ENCODE measurements at regions not wholly inside any gene's neighbourhood (a gene's known extent, or its start where the extent isn't known, plus 50 kb on each side); places are given as distances from the start of the nearest gene placed in this dataset.
"Not testable (repeated sequence)": the region's sequence is repeated elsewhere in the genome, so short reads cannot be mapped to it uniquely, and the experiment has no call there.

DNA sequence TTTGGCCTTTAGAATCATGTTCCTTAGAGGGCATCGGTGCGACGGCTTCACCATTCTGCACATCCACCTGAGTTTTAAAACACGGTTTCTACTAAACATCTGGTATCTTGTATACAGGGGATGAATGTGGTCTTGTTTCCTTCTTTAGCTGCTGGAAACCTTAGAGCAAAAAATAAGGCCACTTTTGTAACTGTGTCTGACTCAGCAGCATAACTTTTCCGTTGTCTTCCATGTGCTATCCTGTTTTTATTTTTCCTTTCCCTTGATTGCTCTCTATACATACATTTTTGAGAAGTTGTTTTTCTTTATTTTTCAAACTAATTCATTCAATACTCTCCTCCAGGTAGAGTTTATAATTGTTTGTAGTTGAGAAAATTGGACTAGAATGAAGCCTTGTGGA is 108.8 kb upstream of the PCED1B start:
- DNase-seq, result no peak
- Histone ChIP-seq H3K4me3 (no peak overlapping the region), H3K36me3 (ENCODE audit: low read depth, missing control alignments) (no peaks in the 10 kb centered on the region), H3K27ac (no peak overlapping the region), H3K27me3 (no peaks in the 10 kb centered on the region), H3K4me1 (no peaks in the 10 kb centered on the region), H3K9me3 (no peaks in the 10 kb centered on the region)
- intact Hi-C loops (cut with DNase I; ENCODE audit: low total_unique reads), result no loop called here
- TF ChIP-seq POLR2A (IDR thresholded peaks at IDR 0.05), result no peak
- TF ChIP-seq, protein P1, sequence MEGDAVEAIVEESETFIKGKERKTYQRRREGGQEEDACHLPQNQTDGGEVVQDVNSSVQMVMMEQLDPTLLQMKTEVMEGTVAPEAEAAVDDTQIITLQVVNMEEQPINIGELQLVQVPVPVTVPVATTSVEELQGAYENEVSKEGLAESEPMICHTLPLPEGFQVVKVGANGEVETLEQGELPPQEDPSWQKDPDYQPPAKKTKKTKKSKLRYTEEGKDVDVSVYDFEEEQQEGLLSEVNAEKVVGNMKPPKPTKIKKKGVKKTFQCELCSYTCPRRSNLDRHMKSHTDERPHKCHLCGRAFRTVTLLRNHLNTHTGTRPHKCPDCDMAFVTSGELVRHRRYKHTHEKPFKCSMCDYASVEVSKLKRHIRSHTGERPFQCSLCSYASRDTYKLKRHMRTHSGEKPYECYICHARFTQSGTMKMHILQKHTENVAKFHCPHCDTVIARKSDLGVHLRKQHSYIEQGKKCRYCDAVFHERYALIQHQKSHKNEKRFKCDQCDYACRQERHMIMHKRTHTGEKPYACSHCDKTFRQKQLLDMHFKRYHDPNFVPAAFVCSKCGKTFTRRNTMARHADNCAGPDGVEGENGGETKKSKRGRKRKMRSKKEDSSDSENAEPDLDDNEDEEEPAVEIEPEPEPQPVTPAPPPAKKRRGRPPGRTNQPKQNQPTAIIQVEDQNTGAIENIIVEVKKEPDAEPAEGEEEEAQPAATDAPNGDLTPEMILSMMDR (IDR thresholded peaks at IDR 0.05), result no peak
- WGBS, 2 donors, result 93 to 94% methylated on average over 5 of the region's 5 CpGs

DNA sequence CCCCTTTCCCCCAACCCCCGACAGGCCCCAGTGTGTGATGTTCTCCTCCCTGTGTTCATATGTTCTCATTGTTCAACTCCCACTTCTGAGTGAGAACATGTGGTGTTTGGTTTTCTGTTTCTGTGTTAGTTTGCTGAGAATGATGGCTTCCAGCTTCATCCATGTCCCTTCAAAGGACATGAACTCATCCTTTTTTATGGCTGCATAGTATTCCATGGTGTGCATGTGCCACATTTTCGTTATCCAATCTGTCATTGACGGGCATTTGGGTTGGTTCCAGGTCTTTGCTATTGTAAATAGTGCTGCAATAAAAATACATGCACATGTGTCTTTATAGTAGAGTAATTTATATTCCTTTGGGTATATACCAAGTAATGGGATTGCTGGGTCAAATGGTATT is 105.5 kb upstream of the PCED1B start:
- H3K27me3 ChIP-seq; DNase-seq; H3K9me3 ChIP-seq; H3K27ac ChIP-seq; H3K4me1 ChIP-seq; intact Hi-C loops (cut with DNase I; ENCODE audit: low total_unique reads); H3K36me3 ChIP-seq (ENCODE audit: low read depth, missing control alignments); H3K4me3 ChIP-seq: not testable (repeated sequence)
- 90 to 92% methylated on average over 3 of the region's 3 CpGs for WGBS, 2 donors

DNA sequence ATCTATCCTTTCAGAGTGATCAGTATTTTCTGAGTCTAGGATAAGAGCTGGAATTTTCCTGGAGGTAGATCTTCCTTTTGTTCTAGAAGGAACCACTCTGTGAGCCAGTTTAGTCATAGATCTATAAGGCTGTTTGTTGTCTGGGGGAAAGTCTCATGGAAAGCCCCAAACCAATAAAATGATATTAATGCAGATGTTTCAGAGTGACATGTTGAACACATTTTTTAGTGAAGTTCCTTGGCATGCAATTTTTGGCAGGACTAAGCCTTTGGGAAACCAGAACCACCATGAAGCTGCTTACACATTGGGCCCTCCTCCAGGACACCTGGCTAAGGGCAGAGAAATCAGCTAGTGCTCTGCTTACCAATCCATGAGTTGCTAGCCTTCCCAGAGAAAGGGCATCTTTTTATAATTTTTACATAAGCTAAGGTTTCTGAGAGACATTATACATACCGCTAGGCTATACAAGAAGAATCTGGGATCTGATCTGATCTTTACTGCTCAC is 101.5 kb upstream of the PCED1B start:
- intact Hi-C loops (cut with DNase I; ENCODE audit: low total_unique reads), result no loop called here
- H3K27ac ChIP-seq, result no peak overlapping the region
- no peaks in the 10 kb centered on the region for H3K9me3 ChIP-seq
- WGBS, 2 donors, result 79 to 94% methylated on average over 1 of the region's 1 CpG
- no peaks in the 10 kb centered on the region for H3K27me3 ChIP-seq
- no peaks in the 10 kb centered on the region for H3K36me3 ChIP-seq (ENCODE audit: low read depth, missing control alignments)
- no peak for DNase-seq
- TF ChIP-seq, protein P1 (IDR thresholded peaks at IDR 0.05), result no peak
- no peak for TF ChIP-seq POLR2A (IDR thresholded peaks at IDR 0.05)
- no peaks in the 10 kb centered on the region for H3K4me1 ChIP-seq
- H3K4me3 ChIP-seq, result no peak overlapping the region

DNA sequence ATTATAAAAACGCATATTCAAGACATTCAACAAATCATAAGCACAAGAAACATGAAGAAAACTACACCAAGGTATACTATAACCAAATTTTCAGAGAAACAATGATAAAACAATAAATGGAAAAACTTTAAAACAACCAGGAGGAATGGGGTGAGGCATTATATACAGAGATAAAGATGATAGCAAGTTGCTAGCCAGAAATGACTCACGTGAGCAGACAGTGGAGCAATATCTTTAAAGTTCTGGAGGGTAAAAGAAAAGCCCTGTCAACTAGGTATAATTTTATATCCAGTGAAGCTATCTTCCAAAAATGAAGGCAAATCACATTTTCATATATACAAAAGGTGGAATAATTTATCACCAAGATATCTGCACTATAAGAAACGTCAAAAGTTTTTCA is 97.8 kb upstream of the PCED1B start:
- TF ChIP-seq, protein P1 (IDR thresholded peaks at IDR 0.05), result no peak
- TF ChIP-seq POLR2A (IDR thresholded peaks at IDR 0.05), result no peak
- intact Hi-C loops (cut with DNase I; ENCODE audit: low total_unique reads), result no loop called here
- no peaks in the 10 kb centered on the region for H3K9me3 ChIP-seq
- no peaks in the 10 kb centered on the region for H3K4me1 ChIP-seq
- H3K27me3 ChIP-seq, result no peaks in the 10 kb centered on the region
- DNase-seq, result no peak
- H3K4me3 ChIP-seq, result no peak overlapping the region
- 86 to 89% methylated on average over 3 of the region's 3 CpGs for whole genome bisulfite sequencing, 2 donors
- H3K27ac ChIP-seq, result no peak overlapping the region
- no peaks in the 10 kb centered on the region for H3K36me3 ChIP-seq (ENCODE audit: low read depth, missing control alignments)

DNA sequence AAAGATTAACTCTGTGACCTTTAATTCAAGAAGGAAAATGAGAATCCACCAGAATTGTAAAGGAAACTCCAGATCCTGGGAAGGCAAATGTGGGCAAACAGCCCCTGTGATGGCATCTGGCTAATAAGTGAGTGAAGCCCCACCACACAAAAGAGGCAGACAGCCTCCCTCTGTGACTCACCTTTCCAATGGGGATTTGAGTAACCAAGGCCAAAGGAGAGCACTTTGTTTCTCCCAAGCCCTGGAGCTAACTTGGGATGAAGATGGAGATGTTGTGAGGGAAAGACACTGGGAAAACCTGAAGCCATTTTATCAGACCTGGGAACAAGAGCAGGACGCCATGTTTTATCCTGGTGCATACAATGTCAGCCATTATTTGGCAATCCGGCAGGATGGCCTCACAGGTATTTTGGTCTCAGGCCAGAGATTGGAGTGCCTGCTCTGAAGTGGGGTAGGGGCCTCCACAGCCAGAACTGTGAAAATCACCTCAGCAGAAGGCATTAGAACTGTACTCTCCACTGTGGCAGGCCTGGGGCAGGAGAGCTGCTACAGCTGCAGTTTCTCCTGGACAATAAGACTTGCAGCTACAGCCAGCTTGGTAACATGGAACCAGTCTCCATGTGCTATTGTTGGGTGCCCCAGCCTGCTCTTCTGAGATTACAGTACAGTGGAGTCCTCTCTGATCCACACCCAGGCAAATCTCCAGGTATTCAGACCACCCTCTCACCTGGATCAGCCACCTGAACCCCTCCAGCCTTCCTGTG is 96.6 kb upstream of the PCED1B start:
- no peak overlapping the region for H3K4me3 ChIP-seq
- intact Hi-C loops (cut with DNase I; ENCODE audit: low total_unique reads), result no loop called here
- no peak overlapping the region for H3K27ac ChIP-seq
- H3K9me3 ChIP-seq, result no peaks in the 10 kb centered on the region
- H3K4me1 ChIP-seq, result no peaks in the 10 kb centered on the region
- no peaks in the 10 kb centered on the region for H3K36me3 ChIP-seq (ENCODE audit: low read depth, missing control alignments)
- DNase-seq, result no peak
- WGBS, 2 donors, result 80 to 92% methylated on average over 2 of the region's 2 CpGs
- H3K27me3 ChIP-seq, result no peaks in the 10 kb centered on the region
- TF ChIP-seq, protein P1 (IDR thresholded peaks at IDR 0.05), result no peak
- no peak for TF ChIP-seq POLR2A (IDR thresholded peaks at IDR 0.05)

Data from testis (tissue), 2 donors.